ENCODE measurements at regions not wholly inside any gene's neighbourhood (a gene's known extent, or its start where the extent isn't known, plus 50 kb on each side); places are given as distances from the start of the nearest gene placed in this dataset.

DNA sequence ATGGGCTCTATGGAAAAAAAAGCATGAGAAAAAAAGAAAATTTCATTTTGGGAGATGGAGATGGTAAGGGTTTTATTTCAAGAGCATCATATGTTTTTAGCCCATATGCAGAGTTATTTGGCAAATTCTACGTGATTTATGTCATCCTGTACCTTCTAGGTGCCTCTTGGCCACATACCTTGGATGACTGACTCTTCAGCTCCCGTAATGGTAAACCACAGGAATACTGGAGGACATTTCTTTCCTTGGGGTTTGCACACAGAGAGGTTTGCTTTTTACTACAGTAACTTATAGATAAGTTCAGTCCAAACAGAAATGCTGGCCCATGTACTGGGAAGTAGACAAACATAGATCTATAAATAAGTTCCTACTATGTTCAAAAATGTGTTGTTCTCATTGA lies 132.2 kb downstream of the SH3BGRL2 start:
- DNase-seq: no peak

DNA sequence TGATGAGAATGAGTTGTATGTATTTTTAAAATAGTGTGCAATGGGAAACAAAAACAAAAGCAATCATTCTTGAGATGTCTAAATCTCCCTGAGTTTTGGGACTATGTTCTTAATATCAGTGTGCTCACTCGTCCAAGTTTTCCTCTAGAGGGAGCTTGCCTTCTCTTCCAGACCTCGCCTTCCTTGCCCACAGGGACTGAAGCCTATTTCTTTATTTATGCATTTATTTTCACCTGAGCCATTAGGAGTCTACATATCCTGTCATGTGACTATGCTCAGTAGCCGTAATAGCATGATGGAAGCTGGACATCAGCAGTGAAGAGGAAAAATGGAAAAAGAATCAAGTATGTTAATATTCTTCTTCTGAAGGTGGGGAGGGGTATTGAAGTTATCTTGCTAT lies 131.2 kb downstream of the SH3BGRL2 start:
- DNase-seq: no peak

DNA sequence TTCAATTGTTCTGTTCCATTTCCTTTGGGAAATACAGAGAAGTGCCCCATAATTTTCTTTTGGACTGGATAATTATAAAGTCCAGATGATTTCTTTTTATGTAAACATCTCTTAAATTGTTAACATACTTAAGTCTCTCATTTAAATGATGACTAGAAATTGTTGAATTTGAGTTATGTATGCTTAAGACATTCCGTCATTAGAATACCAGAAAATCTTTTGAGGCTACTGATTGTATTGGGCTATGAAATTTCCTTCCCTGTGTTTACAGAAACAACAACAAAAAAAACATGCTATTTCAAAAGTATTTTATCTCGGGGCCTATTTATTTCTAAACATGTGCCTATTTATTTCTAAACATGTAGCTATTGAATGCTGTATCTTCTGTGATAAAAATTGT lies 125.4 kb downstream of the SH3BGRL2 start:
- no peak for DNase-seq

DNA sequence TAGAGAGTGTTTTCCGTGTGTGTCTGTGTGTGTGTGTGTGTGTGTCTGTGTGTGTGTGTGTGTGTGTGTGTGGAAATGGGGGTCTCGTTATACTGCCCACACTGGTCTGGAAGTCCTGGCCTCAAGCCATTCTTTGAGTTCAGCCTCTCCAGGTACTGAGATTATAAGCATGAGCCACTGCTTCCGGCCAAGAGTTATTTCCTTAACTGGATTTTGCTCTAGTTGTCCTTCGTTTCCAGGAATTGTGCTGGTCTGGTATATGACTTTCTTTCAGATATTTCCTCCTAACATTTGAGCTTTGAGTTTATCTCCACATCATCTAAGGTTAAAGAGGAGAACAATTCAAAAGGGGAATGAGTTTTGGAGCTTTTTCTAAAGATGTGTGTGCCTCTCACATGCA lies 124.8 kb downstream of the SH3BGRL2 start:
- DNase-seq: no peak

Data from NCI-H1417 treated with DMSO at 0.1 percent for 48 hours (cell line).